Thoracic aorta (tissue), 2 donors: ENCODE measurements at regions not wholly inside any gene's neighbourhood (a gene's known extent, or its start where the extent isn't known, plus 50 kb on each side); places are given as distances from the start of the nearest gene placed in this dataset.

ENCODE experiments used
- ATAC-seq: fragments of 150-250 bp; one replicate; pipeline ENCODE4 v1.8.0; 2017; ENCODE audit warnings: low read depth; ENCODE audit not compliant: insufficient number of reproducible peaks, low FRiP score
- DNase-seq: peaks from one replicate; pipeline ENCODE4 v3.0.0-alpha.2; 2020; ENCODE audit warnings: low spot score
- H3K27ac ChIP-seq, 2 donors: fragments of 200-600 bp; sonication (generic); 1 replicate in 1 of 2; 2 replicates in 1 of 2; pipeline ENCODE4 v1.5.1; 2016; ENCODE audit warnings: mild to moderate bottlenecking in 2 of 2, moderate library complexity in 2 of 2
- H3K27me3 ChIP-seq: fragments of 200-600 bp; sonication (generic); replicated peaks from 2 replicates; pipeline ENCODE4 v1.6.0; 2016; ENCODE audit warnings: mild to moderate bottlenecking; ENCODE audit not compliant: insufficient read depth
- H3K36me3 ChIP-seq: fragments of 200-600 bp; sonication (generic); one replicate; pipeline ENCODE4 v1.5.1; 2016
- H3K4me1 ChIP-seq, 2 donors: fragments of 200-600 bp; sonication (generic); 1 replicate in 1 of 2; 2 replicates in 1 of 2; pipeline versions ENCODE4 v1.5.1 to v1.6.0; 2016; ENCODE audit warnings: low read depth in 2 of 2, mild to moderate bottlenecking in 1 of 2; ENCODE audit not compliant: control insufficient read depth in 1 of 2
- H3K4me3 ChIP-seq: fragments of 200-600 bp; sonication (generic); 2 replicates; pipeline ENCODE4 v1.5.1; 2016; ENCODE audit warnings: mild to moderate bottlenecking
- H3K9me3 ChIP-seq: fragments of 200-600 bp; sonication (generic); 2 replicates; pipeline ENCODE4 v1.5.1; 2016
- TF ChIP-seq, protein P1 (sequence below): fragments of 200-600 bp; sonication (generic); IDR thresholded peaks from one replicate; pipeline ENCODE4 v1.5.1; 2019; ENCODE audit warnings: antibody characterized with exemption

DNA sequence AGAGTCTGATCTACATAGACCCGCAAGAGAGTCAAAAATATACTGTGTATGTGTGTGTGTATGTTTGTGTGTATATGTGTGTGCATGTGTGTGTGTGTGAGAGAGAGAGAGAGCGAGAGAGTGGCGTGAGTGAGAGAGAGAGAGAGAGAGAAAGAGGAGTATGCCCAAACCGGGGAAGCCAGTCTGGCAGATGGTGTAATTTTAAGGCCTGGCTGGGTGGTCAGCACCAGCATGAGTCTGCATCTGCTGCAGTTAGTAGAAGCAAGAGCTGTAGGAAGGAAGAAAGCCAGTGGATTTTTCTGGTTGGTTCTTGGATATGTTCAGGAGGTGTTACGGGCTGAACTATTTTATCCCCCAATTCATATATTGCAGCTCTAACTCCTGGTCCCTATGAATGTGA is 75.2 kb downstream of the ACTBL2 start:
- no peak overlapping the region for H3K4me3 ChIP-seq
- no peaks in the 10 kb centered on the region for H3K36me3 ChIP-seq
- H3K27me3 ChIP-seq, result no peaks in the 10 kb centered on the region
- H3K27ac ChIP-seq, result peak overlapping the region; percentile 25 to 80
- DNase-seq, result no peak
- peaks cover 60 to 82% of the 10 kb centered on the region in 2 donors for H3K4me1 ChIP-seq
- TF ChIP-seq, protein P1, sequence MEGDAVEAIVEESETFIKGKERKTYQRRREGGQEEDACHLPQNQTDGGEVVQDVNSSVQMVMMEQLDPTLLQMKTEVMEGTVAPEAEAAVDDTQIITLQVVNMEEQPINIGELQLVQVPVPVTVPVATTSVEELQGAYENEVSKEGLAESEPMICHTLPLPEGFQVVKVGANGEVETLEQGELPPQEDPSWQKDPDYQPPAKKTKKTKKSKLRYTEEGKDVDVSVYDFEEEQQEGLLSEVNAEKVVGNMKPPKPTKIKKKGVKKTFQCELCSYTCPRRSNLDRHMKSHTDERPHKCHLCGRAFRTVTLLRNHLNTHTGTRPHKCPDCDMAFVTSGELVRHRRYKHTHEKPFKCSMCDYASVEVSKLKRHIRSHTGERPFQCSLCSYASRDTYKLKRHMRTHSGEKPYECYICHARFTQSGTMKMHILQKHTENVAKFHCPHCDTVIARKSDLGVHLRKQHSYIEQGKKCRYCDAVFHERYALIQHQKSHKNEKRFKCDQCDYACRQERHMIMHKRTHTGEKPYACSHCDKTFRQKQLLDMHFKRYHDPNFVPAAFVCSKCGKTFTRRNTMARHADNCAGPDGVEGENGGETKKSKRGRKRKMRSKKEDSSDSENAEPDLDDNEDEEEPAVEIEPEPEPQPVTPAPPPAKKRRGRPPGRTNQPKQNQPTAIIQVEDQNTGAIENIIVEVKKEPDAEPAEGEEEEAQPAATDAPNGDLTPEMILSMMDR, result no peak
- ATAC-seq, result no peak
- H3K9me3 ChIP-seq, result no peaks in the 10 kb centered on the region

DNA sequence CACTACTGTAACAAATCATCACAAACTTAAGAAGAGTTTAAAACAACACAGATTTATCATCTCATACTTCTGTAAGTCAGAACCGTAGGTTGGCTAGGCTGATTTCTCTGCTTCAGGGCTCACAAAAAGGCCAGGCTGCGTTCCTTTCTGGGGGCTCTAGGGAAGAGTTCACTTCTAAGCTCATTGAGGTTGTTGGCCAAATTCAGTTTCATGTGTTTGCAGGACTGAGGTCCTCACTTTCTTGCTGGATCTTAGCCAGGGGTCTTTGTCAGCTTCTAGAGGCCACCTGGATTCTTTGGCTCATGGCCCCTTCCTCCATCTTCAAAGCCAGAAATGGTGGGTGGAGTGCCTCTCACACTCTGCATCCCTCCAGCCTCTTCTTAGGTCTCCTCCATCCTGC is 76.0 kb downstream of the ACTBL2 start:
- Histone ChIP-seq H3K36me3 (no peaks in the 10 kb centered on the region), H3K4me1 (peaks cover 52 to 76% of the 10 kb centered on the region in 2 donors), H3K9me3 (no peaks in the 10 kb centered on the region), H3K4me3 (no peak overlapping the region), H3K27ac (peak overlapping the region; percentile 25 to 80), H3K27me3 (no peaks in the 10 kb centered on the region)
- no peak for ATAC-seq
- no peak for DNase-seq
- TF ChIP-seq, protein P1, result no peak

DNA sequence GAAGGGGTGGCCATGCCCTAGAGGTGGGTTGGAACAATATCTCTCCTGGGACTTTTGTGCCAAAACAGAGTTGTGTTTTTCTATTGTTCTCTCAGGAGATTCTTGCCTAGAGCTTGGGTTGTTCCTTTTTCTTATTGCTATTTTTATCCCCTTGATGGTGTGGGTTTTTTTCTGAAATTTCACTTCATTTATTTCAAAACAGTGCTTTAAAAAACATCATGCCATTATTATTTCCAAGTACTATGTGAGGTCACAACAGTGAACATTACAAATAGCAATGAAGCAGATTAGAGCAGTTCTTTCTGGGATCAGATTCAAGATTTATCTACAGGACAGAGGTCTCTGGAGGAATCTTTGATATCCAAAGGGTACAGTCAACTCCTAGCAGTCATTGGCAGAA is 76.6 kb downstream of the ACTBL2 start:
- no peaks in the 10 kb centered on the region for H3K9me3 ChIP-seq
- TF ChIP-seq, protein P1, result no peak
- ATAC-seq, result peak; percentile 32
- no peaks in the 10 kb centered on the region for H3K36me3 ChIP-seq
- no peak overlapping the region for H3K4me3 ChIP-seq
- no peak for DNase-seq
- peak overlapping the region; percentile 64 to 80 for H3K27ac ChIP-seq
- H3K4me1 ChIP-seq, result peaks cover 45 to 70% of the 10 kb centered on the region in 2 donors
- no peaks in the 10 kb centered on the region for H3K27me3 ChIP-seq

DNA sequence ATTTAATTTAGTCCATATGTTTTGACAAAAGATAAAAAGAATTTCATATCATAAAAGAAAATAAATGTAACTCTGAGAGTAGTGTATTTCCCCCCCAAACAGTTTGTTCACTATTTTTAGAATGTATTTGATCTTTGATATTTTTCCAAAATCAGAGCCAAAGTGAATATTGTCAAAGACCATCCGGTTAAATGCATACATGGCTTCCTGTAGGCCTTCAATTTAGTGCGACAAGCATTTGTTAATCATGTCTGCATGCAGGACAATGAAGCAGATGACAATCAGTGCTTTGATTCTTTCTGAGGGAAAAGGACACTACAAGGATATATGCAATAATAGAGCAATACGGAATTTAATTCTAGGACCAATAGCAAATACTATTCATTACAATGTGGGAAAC is 79.8 kb downstream of the ACTBL2 start:
- ATAC-seq, result no peak

DNA sequence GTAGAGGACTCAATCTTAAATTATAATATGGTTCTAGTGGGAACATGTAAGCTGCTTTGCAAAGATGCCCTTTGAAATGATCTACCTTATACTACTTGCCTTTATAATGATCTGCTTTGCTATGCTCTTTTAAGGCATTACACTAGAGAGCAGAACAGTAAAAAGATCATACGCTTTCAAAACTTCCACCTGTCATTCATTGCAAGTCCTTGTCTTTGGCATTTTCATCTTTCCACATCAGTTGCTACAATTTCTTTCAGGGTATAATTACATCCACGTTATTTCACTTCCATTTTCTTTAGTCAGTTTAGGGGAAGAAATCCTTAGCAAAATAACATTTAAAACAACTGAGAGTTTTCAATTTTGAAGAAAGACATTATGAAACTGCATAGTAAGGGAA is 80.3 kb downstream of the ACTBL2 start:
- H3K4me3 ChIP-seq, result no peak overlapping the region
- no peaks in the 10 kb centered on the region for H3K9me3 ChIP-seq
- no peaks in the 10 kb centered on the region for H3K36me3 ChIP-seq
- TF ChIP-seq, protein P1, result no peak
- H3K27ac ChIP-seq, result no peak overlapping the region
- no peak for ATAC-seq
- no peak for DNase-seq
- H3K27me3 ChIP-seq, result no peaks in the 10 kb centered on the region
- peaks cover 18 to 36% of the 10 kb centered on the region in 2 donors for H3K4me1 ChIP-seq

More for the DNA sequence above, 79.8 kb downstream of the ACTBL2 start:
- no peak overlapping the region for H3K4me3 ChIP-seq
- no peak overlapping the region for H3K27ac ChIP-seq
- no peaks in the 10 kb centered on the region for H3K36me3 ChIP-seq
- no peaks in the 10 kb centered on the region for H3K27me3 ChIP-seq
- H3K9me3 ChIP-seq, result no peaks in the 10 kb centered on the region
- TF ChIP-seq, protein P1, result no peak
- peaks cover 21 to 40% of the 10 kb centered on the region in 2 donors for H3K4me1 ChIP-seq
- DNase-seq, result no peak
